ENCODE measurements at regions not wholly inside any gene's neighbourhood (a gene's known extent, or its start where the extent isn't known, plus 50 kb on each side); places are given as distances from the start of the nearest gene placed in this dataset.

DNA sequence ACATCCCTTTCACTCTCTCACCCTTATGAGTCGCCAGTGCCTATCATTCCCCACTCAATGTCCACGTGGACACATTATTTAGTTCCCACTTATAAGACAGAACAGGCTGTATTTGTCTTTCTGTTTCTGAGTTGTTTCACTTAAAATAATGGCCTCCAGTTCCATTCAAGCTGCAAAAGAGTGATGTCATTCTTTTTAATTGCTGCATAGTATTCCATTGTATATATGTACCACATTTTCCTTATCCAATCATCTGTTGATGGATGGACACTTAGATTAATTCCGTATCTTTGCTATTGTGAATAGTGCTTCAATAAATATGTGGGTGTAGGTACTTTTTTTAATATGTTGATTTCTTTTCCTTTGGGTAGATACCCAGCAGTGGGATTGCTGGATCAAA is 79.1 kb downstream of the ZNF365 start:
- no peak for DNase-seq (ENCODE audit: low spot score)

DNA sequence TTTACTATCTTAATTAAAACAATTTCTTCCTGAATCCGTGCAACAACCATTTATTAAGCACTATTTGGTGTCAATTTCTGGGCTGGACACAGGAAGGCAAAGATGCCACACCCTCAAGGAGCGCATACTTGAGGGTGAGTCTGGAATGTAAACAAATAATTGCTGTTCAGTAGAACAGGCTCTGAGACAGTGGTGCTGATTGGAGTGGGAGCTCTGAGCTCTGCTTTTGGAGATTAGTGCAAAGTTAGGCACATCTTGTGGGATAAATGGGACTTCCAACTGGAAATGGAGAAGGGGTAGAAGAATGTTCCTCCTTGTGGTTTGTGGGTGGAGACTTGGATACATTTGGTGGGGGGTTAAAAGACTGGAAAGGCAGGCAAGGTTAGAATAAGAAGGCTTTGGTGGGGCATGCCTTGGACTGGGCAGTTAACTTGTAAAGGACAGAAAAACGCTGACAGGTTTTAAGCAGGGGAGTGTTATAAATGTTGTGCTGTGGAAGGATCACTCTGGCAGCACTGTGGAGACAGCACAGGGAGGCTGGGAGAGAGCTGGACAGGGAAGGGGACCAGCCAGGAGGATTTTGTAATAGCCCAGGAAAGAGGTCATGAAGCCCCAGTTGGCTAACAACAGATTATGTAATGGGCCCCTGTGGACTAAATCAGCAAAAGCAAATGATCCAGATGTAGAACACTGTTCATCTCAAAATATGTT is 80.7 kb downstream of the ZNF365 start:
- peak; percentile 49 for DNase-seq (ENCODE audit: low spot score)

DNA sequence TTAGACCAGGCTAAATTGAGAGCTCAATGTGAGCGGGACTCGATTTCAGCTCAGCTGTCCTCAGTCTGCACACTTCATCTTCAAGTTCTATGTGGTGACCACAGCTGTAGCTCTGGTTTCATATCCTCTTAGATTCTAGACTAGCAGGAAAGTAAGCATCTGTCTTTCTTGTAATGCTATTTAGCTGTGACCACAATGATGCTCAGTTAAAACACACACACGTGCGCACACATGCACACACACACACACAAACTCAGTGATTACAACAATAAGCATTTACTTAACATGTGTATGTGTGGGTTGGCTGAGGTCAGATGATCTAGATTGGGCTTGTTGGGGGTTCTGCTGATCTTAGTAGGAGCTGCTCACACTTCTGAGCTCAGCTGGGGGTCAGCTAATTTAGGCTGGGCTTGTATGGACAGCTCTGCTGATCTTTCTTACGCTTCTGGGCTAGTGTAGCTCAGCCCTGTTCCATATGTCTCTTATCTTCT is 82.5 kb downstream of the ZNF365 start:
- no peak for DNase-seq (ENCODE audit: low spot score)

DNA sequence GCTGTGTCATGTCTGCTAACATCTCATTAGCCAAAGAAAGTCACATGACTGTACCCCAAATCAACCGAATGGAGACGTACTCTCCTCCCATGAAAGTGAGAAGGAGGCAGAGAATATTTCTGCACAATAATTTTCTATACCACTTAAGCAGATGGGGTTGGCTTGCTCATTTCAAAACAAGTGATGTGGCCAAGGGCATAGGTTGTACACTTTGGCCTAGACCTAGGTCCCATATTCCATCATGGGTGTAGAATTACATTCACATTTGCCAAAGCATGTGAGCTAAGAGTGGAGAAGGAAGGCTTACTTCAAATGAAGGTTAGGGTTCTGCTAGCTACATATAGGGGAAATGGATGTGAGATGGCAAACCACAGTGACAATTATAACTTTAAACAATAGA is 83.0 kb downstream of the ZNF365 start:
- DNase-seq (ENCODE audit: low spot score) = no peak

DNA sequence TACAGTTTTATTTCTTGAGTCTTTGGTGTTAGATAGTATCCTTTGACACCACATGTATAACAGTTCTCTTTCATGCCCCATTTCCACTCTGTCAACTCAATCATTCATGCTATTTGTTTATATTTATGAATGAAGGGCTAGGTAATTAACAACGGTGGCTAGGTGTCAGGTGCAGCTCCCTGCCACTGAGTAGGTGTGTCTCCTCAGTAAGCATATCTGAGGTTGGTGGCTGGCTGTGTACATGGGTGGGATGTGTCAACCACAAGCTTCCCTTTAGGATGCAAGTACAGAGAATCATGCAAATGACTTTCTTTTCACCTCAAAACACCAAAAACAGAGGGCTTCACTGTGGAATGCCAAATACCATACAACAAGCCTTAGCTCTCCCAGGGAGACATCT is 83.4 kb downstream of the ZNF365 start:
- DNase-seq (ENCODE audit: low spot score) = no peak

DNA sequence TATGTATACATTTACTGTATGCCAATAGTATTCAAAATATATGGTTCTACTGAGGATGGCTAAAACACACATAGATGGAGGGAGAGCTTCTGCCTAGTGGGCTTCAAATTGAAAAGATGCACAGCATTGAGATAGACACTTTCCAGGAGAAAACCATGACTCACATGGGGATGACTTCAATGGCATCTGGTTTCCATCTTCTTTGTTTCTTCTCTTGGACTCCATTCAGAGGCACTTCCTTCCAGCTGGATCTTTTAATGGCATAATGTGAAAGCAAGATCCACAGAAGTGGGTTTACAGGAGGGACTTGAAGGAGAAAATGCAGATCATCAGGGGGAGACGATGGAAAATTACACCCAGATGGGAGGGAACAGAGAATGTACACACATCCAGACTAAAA is 84.9 kb downstream of the ZNF365 start:
- peak; percentile 54 for DNase-seq (ENCODE audit: low spot score)

DNA sequence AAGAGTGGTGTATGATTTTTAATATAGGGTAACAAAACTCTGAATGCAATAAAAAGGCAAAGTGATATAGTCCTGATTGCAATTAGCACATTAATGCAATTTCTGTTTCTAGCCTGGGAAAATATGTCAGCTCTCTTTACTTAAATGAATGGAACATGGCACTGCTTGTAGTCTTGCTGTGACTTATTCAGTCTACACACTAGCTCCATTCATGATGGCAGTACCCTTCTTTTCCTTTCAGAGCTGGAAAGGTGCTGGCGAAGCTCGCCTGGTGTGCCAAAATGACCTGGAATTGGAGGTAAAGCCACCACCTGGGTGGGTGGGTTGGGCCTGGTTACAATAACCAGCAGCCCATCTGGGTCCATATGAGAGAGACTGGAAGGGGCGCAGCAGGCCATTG is 85.3 kb downstream of the ZNF365 start:
- no peak for DNase-seq (ENCODE audit: low spot score)

DNA sequence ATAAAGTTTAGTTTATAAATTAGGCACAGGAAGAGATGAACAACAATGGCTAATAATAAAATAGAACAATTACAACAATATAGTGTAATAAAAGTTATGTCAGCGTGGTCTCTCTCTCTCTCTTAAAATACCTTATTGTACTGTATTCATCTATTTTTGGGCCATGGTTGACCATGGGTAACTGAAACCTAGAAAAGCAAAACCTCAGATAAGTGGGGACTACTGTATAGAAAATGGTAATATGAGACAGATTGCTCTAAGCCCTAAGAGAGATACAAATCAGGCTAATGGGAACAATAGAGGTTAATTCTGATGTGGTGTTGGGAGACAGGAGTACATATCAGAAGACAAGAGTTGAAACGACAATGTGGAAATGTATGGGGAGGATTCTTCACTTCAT is 86.2 kb downstream of the ZNF365 start:
- DNase-seq (ENCODE audit: low spot score) = no peak

DNA sequence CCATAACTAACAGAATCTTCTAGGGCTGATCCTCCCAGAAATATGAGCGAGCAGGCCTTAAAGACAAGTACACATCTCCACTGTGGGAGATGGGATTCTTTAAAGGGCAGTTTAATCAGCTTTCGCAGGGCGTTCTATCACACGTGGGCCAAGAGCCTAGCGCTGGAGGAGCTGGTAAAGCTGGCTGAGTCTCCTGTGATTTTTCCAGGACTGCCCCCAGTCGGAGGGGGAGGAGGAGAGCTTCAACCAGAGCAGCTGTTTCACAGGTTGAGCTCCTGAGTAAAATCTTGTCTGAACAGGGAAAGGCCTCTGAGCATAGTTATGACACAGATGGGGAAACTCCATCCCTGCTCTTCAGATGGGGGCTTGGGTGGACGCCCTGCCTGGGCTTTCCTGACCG is 87.0 kb downstream of the ZNF365 start:
- DNase-seq (ENCODE audit: low spot score) = no peak

DNA sequence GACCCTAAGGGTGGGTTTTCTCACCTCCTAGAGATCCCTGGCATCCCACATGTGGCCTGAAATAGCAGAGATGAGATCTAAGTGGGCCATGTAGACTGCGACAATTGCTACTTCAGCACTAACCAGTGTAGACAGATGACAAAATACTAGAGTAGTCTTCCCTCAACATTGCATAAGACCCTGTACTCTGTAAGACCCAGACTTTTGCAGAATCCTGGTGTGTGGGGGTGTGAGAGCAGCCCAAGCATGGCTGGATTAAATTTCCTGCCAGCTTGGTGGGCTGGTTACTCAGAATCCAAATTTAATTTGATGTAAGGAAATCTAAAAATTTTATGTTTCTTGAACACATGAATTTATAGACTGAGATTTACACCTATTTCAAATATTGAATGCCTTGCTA is 88.3 kb downstream of the ZNF365 start:
- no peak for DNase-seq (ENCODE audit: low spot score)

DNA sequence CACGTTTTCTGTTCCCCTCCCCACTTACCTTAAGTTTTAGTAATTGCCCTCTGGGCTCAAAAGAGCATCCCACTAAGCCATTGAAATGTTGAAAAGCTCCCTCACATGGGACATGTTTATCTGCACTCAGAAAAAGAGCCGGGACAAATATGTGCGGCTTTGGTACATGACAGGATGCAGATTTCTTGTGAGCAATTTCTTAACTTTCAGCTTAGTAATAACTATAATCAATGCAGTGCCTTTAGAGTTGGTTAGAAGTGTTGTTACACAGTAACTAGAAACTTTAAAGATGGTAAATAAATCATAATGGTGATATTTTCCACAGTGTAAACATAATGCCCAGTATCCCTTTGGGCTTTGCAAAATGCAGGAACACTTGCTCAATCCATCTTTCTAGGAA is 89.2 kb downstream of the ZNF365 start:
- no peak for DNase-seq (ENCODE audit: low spot score)

DNA sequence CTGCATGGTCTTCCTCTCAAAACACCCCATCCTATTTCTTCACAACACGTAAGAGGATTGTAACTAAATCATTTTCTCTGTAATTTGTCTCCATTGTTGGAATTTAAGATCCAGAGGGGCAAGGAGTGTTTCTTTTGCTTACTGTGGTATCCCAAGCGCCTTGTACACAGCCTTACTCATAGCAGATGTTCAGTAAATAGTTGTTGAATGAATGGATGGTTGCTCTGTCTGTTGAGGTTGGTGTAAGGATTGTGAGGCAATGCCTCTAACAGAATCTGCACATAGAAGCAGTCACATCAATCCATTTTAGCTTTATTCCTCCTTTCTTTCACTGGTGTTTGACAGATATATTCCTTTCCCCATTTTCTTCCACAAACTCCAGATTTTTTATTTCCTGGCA is 90.1 kb downstream of the ZNF365 start:
- DNase-seq (ENCODE audit: low spot score) = no peak

DNA sequence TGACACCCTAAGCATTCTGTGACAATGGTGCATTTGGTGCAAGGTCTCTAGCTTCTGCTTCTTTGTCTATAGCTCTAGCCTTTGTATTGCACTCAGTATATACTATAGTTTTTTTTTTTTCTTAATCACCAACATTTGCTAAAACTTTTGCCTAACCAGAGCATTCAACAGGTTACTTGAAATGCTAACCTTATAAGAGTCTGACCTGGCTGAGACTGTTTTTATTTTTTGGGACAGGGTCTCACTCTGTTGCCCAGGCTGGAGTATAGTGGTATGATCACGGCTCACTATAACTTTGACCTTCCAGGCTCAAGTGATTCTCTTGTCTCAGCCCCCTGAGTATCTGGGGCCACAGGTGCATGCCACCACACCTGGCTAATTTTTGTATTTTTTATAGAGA is 92.4 kb downstream of the ZNF365 start:
- no peak for DNase-seq (ENCODE audit: low spot score)

DNA sequence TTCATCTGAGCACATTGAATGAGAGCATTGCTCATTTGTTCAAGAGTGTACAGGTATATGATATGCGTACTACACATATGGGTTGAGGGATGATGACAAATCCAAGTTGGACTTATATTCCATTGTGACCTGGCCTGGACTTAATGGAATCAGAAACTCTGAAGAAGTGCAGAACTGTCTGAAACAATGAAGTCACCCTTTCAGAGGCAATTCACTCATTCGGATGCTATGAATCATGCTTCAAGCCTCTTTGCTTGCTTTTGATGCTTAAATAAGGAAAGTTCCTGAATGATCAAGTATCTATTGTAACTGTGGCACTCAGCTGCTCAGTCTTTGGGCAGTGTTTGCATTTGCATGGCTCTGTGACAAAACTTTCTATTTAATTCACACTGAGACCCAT is 93.4 kb downstream of the ZNF365 start:
- DNase-seq (ENCODE audit: low spot score) = peak; percentile 28

DNA sequence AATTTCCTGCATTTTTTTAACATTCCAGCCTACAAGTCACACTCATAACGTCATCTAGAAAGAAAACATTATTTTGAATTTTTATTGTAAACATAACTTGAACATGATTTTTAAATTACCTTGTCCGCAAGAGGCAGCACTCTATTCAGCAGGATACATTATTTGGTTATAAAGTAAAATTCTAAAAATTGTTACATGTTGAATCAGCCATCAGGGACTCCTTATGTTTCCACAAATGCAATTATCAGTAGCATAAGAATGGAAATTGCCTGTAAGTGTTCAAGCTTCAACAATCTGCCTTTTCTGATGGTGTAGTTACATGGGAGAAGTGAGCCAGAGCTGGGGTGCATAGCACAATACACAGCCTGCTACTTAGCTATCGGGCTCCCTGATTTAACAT is 97.5 kb downstream of the ZNF365 start:
- DNase-seq (ENCODE audit: low spot score) = peak; percentile 37

DNA sequence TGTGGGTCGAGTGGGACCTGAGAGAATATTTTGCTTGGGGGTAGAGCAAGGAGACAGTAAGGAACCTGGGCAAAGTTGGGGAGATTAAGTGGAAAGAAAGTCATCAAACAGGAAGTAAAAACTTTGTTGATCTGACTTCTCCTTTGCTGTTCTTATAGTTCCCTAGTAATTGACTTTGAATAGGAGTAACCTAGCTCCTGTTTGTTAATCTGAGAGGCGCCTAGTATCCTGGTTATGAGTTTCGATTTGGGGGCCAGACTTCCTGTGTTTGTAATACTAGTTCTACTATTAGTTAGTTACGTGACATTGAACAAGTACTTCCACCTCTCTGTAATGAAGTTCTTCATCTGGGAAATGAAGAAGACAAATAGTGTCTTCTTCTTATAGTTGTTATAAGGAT is 99.1 kb downstream of the ZNF365 start:
- DNase-seq (ENCODE audit: low spot score) = no peak

DNA sequence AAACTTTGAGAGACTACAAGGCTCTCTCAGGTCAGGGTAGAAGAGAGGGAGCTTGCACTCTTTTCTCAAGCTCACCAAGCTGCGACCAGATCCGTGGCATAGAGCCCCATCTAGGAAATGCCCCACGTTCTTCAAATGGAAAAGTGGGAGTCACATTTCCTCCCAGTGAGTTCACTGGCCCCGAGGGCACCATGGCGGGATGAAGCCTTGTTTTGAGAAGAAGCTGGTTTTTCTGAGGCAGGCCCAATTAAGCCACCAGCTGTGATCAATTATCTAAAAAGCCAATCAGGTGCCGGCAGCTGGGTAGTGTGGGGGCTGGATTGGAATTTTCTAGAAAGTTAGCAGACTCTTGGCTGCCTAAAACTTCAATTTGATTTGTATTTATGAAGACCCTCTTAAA is 101.4 kb downstream of the ZNF365 start:
- DNase-seq (ENCODE audit: low spot score) = no peak

DNA sequence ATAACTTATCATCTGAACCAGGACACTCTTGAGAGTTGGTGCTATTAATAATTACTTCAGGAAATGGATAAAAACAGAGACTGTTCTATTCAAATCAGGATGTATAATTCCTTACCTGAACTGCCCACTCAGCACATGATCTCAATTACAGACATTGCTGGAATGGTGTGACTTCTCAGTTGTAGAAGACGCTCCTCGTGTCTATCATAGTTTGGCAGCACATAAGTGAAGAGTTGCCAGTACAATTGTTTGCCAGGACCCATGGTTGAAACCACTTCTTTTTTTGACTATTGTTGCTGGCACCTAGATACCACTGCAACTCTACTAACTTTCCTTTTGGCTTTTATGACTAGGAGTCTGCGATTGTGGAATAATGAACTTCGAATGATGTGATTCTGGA is 105.4 kb downstream of the ZNF365 start:
- no peak for DNase-seq (ENCODE audit: low spot score)

DNA sequence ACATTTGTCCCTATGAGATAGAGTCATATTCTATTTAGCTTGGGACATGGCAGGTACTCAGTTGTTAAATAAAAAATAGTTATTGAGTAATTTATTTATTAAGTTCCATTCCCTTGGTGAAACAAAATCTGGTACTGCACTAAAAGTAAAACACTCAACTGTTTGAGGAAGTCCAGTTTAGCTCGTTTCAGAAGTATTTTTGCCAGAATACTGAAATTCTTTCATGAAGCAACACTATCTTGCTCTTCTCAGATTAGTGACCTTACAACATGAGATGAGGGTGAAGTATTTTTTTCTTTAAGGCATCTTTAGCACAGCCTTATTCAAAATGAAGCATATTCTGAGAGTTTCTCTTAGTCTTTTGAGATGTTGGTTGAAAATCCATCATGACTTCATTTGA is 106.0 kb downstream of the ZNF365 start:
- no peak for DNase-seq (ENCODE audit: low spot score)

DNA sequence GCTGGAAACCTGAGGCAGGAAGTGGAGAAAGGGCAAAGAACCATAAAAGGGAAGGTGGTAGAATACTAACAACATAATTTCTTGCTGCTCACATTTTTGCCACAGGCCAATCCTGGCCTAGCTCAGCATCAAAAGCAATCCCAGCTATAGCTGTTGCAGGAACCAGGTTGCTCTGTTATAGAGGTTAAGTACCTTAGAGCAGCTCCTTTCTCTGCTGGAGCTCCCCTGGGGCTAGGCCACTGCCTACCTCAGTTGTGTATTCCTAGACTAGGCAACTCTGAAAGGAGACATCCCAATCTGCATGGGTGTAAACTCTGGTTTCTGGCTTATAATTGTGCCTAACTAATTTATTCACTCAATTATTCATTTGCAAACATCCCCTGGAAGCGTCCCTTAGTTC is 108.4 kb downstream of the ZNF365 start:
- no peak for DNase-seq (ENCODE audit: low spot score)

DNA sequence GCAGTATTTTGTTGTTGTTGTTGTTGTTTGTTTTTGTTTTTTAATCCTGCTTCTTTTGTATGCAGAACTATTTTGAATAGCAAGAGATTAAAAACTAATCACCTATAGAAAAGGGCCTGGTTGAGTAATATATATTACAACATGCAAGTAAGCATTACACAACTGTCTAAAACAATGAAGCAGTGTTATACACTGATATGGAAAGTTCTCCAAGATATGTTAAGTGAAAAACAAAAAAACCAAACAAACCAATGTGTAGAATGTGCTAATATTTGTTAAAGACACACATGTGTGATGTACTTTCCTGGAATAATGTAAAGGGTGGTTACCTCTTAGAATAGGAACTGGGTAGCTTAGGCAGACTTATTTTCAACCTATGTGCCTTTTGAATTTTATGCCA is 117.4 kb downstream of the ZNF365 start:
- DNase-seq (ENCODE audit: low spot score) = no peak

DNA sequence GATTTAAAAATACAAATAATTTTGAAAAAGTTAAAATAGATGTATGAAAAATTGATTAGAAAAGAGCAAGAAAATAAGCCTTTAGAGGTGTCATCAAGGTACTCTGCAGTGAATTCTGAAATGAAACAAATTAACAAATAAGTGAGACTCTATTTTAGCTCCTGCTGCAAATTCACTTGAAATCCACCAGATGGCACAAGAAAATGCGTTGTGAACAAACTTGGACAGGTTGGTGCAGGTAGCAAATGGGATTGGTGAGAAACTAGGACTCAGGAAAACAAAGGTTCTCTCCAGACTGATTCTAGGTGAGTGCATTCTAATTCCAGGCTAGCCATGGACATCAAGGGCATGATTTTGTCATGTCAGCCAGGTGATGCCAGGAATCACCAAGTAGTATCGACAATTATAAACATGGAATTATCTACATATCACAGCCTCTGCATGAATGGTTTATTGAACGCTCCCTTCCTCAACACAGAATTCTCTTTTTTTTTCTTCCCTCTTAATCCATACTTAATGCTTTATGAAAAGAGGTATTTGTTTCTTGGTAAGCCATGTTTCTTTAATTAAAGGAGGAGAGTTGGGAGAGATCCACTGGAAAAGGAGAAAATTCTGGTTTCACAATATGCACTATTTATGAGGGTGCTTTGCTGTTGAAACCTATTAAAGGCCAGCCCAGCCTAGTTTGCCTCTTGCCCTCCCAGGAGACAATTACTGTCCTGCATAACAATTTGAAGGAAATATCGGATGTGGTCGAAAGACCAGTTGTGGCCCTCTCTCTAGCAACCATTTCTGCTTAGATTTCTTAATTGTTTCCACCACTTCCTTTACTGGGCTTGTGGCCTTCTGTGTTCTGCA is 118.1 kb downstream of the ZNF365 start:
- DNase-seq (ENCODE audit: low spot score) = no peak

DNA sequence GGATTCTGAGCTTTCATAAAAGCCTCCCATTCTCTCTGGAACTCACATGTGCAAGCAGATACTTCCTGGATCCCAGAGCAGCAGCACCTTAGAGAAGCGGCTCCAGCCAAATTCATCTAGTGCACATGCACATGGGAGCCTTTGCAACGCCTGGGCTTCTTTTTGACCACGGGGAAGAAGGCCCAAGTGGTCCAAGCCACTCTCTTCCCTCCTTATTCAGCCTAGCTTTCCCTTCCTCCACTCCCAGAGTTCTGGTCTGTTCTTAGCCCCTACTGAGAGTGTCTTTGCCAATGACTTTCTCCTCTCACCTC is 118.7 kb downstream of the ZNF365 start:
- no peak for DNase-seq (ENCODE audit: low spot score)

DNA sequence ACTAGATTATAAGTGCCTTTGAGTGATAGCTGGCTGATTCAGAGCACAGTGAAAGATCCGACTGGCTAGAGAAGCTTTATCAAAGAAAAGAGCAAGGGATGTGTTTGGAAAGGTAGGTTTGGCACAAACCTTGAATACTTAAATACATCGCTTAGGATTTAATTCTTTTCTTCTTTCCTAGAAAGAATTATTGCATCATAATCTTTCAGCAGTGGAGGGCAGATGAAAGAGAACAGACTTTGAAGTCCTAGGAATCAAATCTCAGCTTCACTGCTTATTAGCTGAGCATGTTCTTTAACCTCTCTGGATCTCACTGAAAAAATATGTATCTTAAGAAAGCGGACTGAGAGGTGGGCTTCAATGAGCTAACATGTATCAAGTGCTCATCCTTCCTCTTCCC is 122.8 kb downstream of the ZNF365 start:
- no peak for DNase-seq (ENCODE audit: low spot score)
